ENCODE measurements at regions not wholly inside any gene's neighbourhood (a gene's known extent, or its start where the extent isn't known, plus 50 kb on each side); places are given as distances from the start of the nearest gene placed in this dataset.

- peaks cover 0 to 4% of the 10 kb centered on the region in 2 donors for H3K9me3 Mint-ChIP-seq
- WGBS (ENCODE audit: insufficient coverage): 98% methylated on average over 3 of the region's 3 CpGs
- Histone ChIP-seq H3K4me3 (ENCODE audit: low read length) (no peak overlapping the region), H3K27ac (ENCODE audit: low read length) (no peak overlapping the region), H3K4me1 (ENCODE audit: control insufficient read depth, insufficient read depth, low read length) (no peaks in the 10 kb centered on the region), H3K36me3 (ENCODE audit: control insufficient read depth, insufficient read depth, low read length) (no peaks in the 10 kb centered on the region), H3K9me3 (ENCODE audit: control insufficient read depth, insufficient read depth, low read length) (no peaks in the 10 kb centered on the region), H3K27me3 (ENCODE audit: control insufficient read depth, insufficient read depth, low read length) (no peaks in the 10 kb centered on the region)
- DNase-seq (no peak), ATAC-seq (no peak)
- intact Hi-C loops (cut with micrococcal nuclease): no loop called here
- no peaks in the 10 kb centered on the region for H3K36me3 Mint-ChIP-seq
- H3K4me1 Mint-ChIP-seq: peaks cover 0 to 11% of the 10 kb centered on the region in 2 donors
- no peak overlapping the region for H3K4me3 Mint-ChIP-seq
- H3K27me3 Mint-ChIP-seq (ENCODE audit: low read depth in 2 of 2): no peaks in the 10 kb centered on the region
- no peak for TF ChIP-seq CTCF (IDR thresholded peaks at IDR 0.05)
- H3K27ac Mint-ChIP-seq: no peak overlapping the region
These were observed 237.1 kb upstream of the POU3F3 start for GRCh38 chr2:104616856-104617255.

GRCh38 chr2:104620801-104621200 lies 233.1 kb upstream of the POU3F3 start:
- no peaks in the 10 kb centered on the region for H3K9me3 ChIP-seq (ENCODE audit: control insufficient read depth, insufficient read depth, low read length)
- no peaks in the 10 kb centered on the region for H3K4me1 ChIP-seq (ENCODE audit: control insufficient read depth, insufficient read depth, low read length)
- no peaks in the 10 kb centered on the region for H3K36me3 ChIP-seq (ENCODE audit: control insufficient read depth, insufficient read depth, low read length)
- no peak overlapping the region for H3K4me3 ChIP-seq (ENCODE audit: low read length)
- peaks cover 0 to 4% of the 10 kb centered on the region in 2 donors for H3K9me3 Mint-ChIP-seq
- H3K27ac Mint-ChIP-seq: no peak overlapping the region
- H3K27ac ChIP-seq (ENCODE audit: low read length): no peak overlapping the region
- intact Hi-C loops (cut with micrococcal nuclease): no loop called here
- no peak overlapping the region for H3K4me3 Mint-ChIP-seq
- H3K4me1 Mint-ChIP-seq: peaks cover 0 to 11% of the 10 kb centered on the region in 2 donors
- no peak for DNase-seq
- peak in 1 of 3 donors; percentile 35 for ATAC-seq
- H3K36me3 Mint-ChIP-seq: no peaks in the 10 kb centered on the region
- no peaks in the 10 kb centered on the region for H3K27me3 Mint-ChIP-seq (ENCODE audit: low read depth in 2 of 2)
- WGBS (ENCODE audit: insufficient coverage): 29% methylated on average over 7 of the region's 7 CpGs
- no peak for TF ChIP-seq CTCF (IDR thresholded peaks at IDR 0.05)
- H3K27me3 ChIP-seq (ENCODE audit: control insufficient read depth, insufficient read depth, low read length): no peaks in the 10 kb centered on the region

- Mint-ChIP-seq H3K4me1 (no peaks in the 10 kb centered on the region), H3K36me3 (no peaks in the 10 kb centered on the region), H3K27me3 (ENCODE audit: low read depth in 2 of 2) (peaks cover 3 to 20% of the 10 kb centered on the region in 2 donors), H3K9me3 (peaks cover 0 to 4% of the 10 kb centered on the region in 2 donors), H3K4me3 (no peak overlapping the region), H3K27ac (no peak overlapping the region)
- Histone ChIP-seq H3K4me3 (ENCODE audit: low read length) (no peak overlapping the region), H3K9me3 (ENCODE audit: control insufficient read depth, insufficient read depth, low read length) (no peaks in the 10 kb centered on the region), H3K4me1 (ENCODE audit: control insufficient read depth, insufficient read depth, low read length) (no peaks in the 10 kb centered on the region), H3K27me3 (ENCODE audit: control insufficient read depth, insufficient read depth, low read length) (no peaks in the 10 kb centered on the region), H3K27ac (ENCODE audit: low read length) (no peak overlapping the region), H3K36me3 (ENCODE audit: control insufficient read depth, insufficient read depth, low read length) (no peaks in the 10 kb centered on the region)
- DNase-seq (no peak), ATAC-seq (no peak)
- TF ChIP-seq CTCF (IDR thresholded peaks at IDR 0.05): no peak
- 96% methylated on average over 4 of the region's 5 CpGs for WGBS (ENCODE audit: insufficient coverage)
- intact Hi-C loops (cut with micrococcal nuclease): no loop called here
These were observed 218.3 kb upstream of the POU3F3 start for GRCh38 chr2:104635608-104636007.

GRCh38 chr2:104638190-104638858 lies 215.6 kb upstream of the POU3F3 start:
- no peaks in the 10 kb centered on the region for H3K4me1 ChIP-seq (ENCODE audit: control insufficient read depth, insufficient read depth, low read length)
- H3K4me3 ChIP-seq (ENCODE audit: low read length): no peak overlapping the region
- TF ChIP-seq CTCF (IDR thresholded peaks at IDR 0.05): no peak
- DNase-seq (no peak), ATAC-seq (no peak)
- Mint-ChIP-seq H3K27me3 (ENCODE audit: low read depth in 2 of 2) (peaks cover 6 to 22% of the 10 kb centered on the region in 2 donors), H3K4me3 (no peak overlapping the region), H3K4me1 (peaks cover 0 to 5% of the 10 kb centered on the region in 2 donors), H3K36me3 (no peaks in the 10 kb centered on the region), H3K27ac (no peak overlapping the region), H3K9me3 (peaks cover 0 to 6% of the 10 kb centered on the region in 2 donors)
- H3K27ac ChIP-seq (ENCODE audit: low read length): no peak overlapping the region
- no peaks in the 10 kb centered on the region for H3K36me3 ChIP-seq (ENCODE audit: control insufficient read depth, insufficient read depth, low read length)
- no peaks in the 10 kb centered on the region for H3K9me3 ChIP-seq (ENCODE audit: control insufficient read depth, insufficient read depth, low read length)
- WGBS (ENCODE audit: insufficient coverage): 81% methylated on average over 7 of the region's 7 CpGs
- no peaks in the 10 kb centered on the region for H3K27me3 ChIP-seq (ENCODE audit: control insufficient read depth, insufficient read depth, low read length)
- intact Hi-C loops (cut with micrococcal nuclease): no loop called here

Data from natural killer cell (primary cell).